ENCODE measurements at regions not wholly inside any gene's neighbourhood (a gene's known extent, or its start where the extent isn't known, plus 50 kb on each side); places are given as distances from the start of the nearest gene placed in this dataset.
"Not testable (repeated sequence)": the region's sequence is repeated elsewhere in the genome, so short reads cannot be mapped to it uniquely, and the experiment has no call there.

- DNase-seq (ENCODE audit: low read depth), result no peak
Observed at GRCh38 chr1:221527886-221528624, 213.8 kb downstream of the DUSP10 start.

GRCh38 chr1:221530159-221530558, 211.7 kb downstream of the DUSP10 start:
- not testable (repeated sequence) for DNase-seq (ENCODE audit: low read depth)

- peak; percentile 41 for DNase-seq (ENCODE audit: low read depth)
Observed at GRCh38 chr1:221530791-221531190, 211.1 kb downstream of the DUSP10 start.

- no peak for DNase-seq (ENCODE audit: low read depth)
Observed at GRCh38 chr1:221532071-221532773, 209.7 kb downstream of the DUSP10 start.

GRCh38 chr1:221541296-221541695, 200.6 kb downstream of the DUSP10 start:
- no peak for DNase-seq (ENCODE audit: low read depth)

- DNase-seq (ENCODE audit: low read depth), result peak; percentile 63
Observed at GRCh38 chr1:221543529-221544120, 198.3 kb downstream of the DUSP10 start.

GRCh38 chr1:221548942-221549341, 192.9 kb downstream of the DUSP10 start:
- no peak for DNase-seq (ENCODE audit: low read depth)

GRCh38 chr1:221549815-221550214, 192.1 kb downstream of the DUSP10 start:
- no peak for DNase-seq (ENCODE audit: low read depth)

- DNase-seq (ENCODE audit: low read depth), result not testable (repeated sequence)
Observed at GRCh38 chr1:221552792-221553191, 189.1 kb downstream of the DUSP10 start.

- no peak for DNase-seq (ENCODE audit: low read depth)
Observed at GRCh38 chr1:221555689-221556433, 186.0 kb downstream of the DUSP10 start.

- DNase-seq (ENCODE audit: low read depth), result no peak
Observed at GRCh38 chr1:221556435-221556834, 185.5 kb downstream of the DUSP10 start.

GRCh38 chr1:221557013-221557412, 184.9 kb downstream of the DUSP10 start:
- DNase-seq (ENCODE audit: low read depth), result peak; percentile 9

GRCh38 chr1:221558396-221558795, 183.5 kb downstream of the DUSP10 start:
- DNase-seq (ENCODE audit: low read depth), result no peak

GRCh38 chr1:221559911-221560310, 182.0 kb downstream of the DUSP10 start:
- no peak for DNase-seq (ENCODE audit: low read depth)

- no peak for DNase-seq (ENCODE audit: low read depth)
Observed at GRCh38 chr1:221562542-221563475, 179.1 kb downstream of the DUSP10 start.

GRCh38 chr1:221563476-221563921, 178.4 kb downstream of the DUSP10 start:
- no peak for DNase-seq (ENCODE audit: low read depth)

GRCh38 chr1:221564891-221565290, 177.0 kb downstream of the DUSP10 start:
- no peak for DNase-seq (ENCODE audit: low read depth)

- DNase-seq (ENCODE audit: low read depth), result no peak
Observed at GRCh38 chr1:221565711-221566110, 176.2 kb downstream of the DUSP10 start.

- no peak for DNase-seq (ENCODE audit: low read depth)
Observed at GRCh38 chr1:221567859-221568507, 173.9 kb downstream of the DUSP10 start.

GRCh38 chr1:221573756-221574155, 168.1 kb downstream of the DUSP10 start:
- DNase-seq (ENCODE audit: low read depth), result no peak

GRCh38 chr1:221574529-221574928, 167.4 kb downstream of the DUSP10 start:
- peak; percentile 27 for DNase-seq (ENCODE audit: low read depth)
